ENCODE measurements at regions not wholly inside any gene's neighbourhood (a gene's known extent, or its start where the extent isn't known, plus 50 kb on each side); places are given as distances from the start of the nearest gene placed in this dataset.
"Not testable (repeated sequence)": the region's sequence is repeated elsewhere in the genome, so short reads cannot be mapped to it uniquely, and the experiment has no call there.

GRCh38 chr6:100093405-100093804 is 99.4 kb upstream of the MCHR2 start:
- H3K36me3 ChIP-seq (ENCODE audit: control insufficient read depth, insufficient read depth, low read length), result no peaks in the 10 kb centered on the region
- WGBS, 2 experiments, result 96 to 99% methylated on average over 6 of the region's 6 CpGs
- no peaks in the 10 kb centered on the region for H3K9me3 ChIP-seq (ENCODE audit: control insufficient read depth, low read length)
- H3K27ac ChIP-seq (ENCODE audit: insufficient read depth, low read depth, low read length, poor library complexity, severe bottlenecking), result no peak overlapping the region
- no peaks in the 10 kb centered on the region for H3K4me1 ChIP-seq (ENCODE audit: control insufficient read depth, insufficient read depth, low read length)
- no peaks in the 10 kb centered on the region for H3K27me3 ChIP-seq (ENCODE audit: control insufficient read depth, insufficient read depth, low read length, poor library complexity, severe bottlenecking)
- H3K4me3 ChIP-seq (ENCODE audit: insufficient read depth, low read depth, low read length), result no peak overlapping the region

- Histone ChIP-seq H3K4me3 (ENCODE audit: insufficient read depth, low read depth, low read length) (no peak overlapping the region), H3K27me3 (ENCODE audit: control insufficient read depth, insufficient read depth, low read length, poor library complexity, severe bottlenecking) (no peaks in the 10 kb centered on the region), H3K36me3 (ENCODE audit: control insufficient read depth, insufficient read depth, low read length) (no peaks in the 10 kb centered on the region), H3K9me3 (ENCODE audit: control insufficient read depth, low read length) (no peaks in the 10 kb centered on the region), H3K27ac (ENCODE audit: insufficient read depth, low read depth, low read length, poor library complexity, severe bottlenecking) (no peak overlapping the region), H3K4me1 (ENCODE audit: control insufficient read depth, insufficient read depth, low read length) (no peaks in the 10 kb centered on the region)
- WGBS, 2 experiments, result 90 to 100% methylated on average over 1 of the region's 1 CpG
These were observed 94.0 kb upstream of the MCHR2 start for GRCh38 chr6:100088009-100088408.

DNA sequence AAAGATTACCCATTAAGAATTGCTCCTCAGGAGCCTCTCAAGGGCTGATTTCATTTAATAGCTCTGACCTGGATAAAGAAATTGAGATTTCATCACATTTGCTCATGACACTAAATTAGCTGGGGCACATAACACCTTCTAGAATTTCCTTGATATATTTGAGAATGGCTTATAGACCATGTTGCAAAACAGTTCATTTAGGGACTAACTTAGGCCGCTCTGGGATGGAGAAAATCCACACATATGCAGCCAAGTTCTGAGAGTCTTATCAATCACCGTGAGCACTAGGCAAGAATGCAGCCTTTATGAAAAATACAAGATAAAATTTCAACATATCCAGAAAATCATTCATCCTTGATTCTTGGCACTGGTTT is 91.0 kb upstream of the MCHR2 start:
- Histone ChIP-seq H3K4me3 (ENCODE audit: insufficient read depth, low read depth, low read length) (no peak overlapping the region), H3K9me3 (ENCODE audit: control insufficient read depth, low read length) (no peaks in the 10 kb centered on the region), H3K27me3 (ENCODE audit: control insufficient read depth, insufficient read depth, low read length, poor library complexity, severe bottlenecking) (no peaks in the 10 kb centered on the region), H3K4me1 (ENCODE audit: control insufficient read depth, insufficient read depth, low read length) (no peaks in the 10 kb centered on the region), H3K27ac (ENCODE audit: insufficient read depth, low read depth, low read length, poor library complexity, severe bottlenecking) (no peak overlapping the region), H3K36me3 (ENCODE audit: control insufficient read depth, insufficient read depth, low read length) (no peaks in the 10 kb centered on the region)
- 97 to 98% methylated on average over 2 of the region's 2 CpGs for WGBS, 2 experiments

DNA sequence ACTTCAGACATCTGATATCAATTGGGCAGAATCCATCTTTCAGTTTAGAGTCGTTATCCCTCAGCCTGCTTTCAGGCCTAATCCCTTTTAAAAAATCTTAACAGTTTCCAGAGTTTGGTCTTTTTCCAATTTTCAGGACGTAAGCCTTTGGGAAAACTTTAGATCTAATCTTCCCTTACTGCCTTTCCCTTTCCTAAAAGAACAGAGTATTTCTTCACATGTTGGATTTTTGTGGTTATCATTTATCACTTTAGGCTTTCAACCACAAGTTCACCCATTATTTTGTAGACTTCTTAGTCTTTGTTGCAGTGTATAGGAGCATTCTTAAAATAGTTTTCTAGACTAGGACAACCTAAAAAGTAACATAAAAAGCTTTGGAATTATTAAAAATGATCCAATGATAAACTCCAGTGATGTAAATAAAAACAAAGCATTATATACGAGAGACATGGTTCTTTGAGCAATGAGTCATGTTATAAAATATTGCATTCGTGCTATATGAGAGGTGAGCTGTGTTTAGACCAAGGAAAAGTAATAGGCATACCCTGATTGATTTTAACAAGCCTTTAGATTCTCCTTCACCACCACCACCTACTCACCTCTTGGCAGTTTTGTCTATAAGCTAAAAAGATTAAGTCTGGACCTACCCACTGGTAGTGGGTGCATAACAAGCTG is 90.4 kb upstream of the MCHR2 start:
- Histone ChIP-seq H3K4me1 (ENCODE audit: control insufficient read depth, insufficient read depth, low read length) (no peaks in the 10 kb centered on the region), H3K4me3 (ENCODE audit: insufficient read depth, low read depth, low read length) (no peak overlapping the region), H3K27me3 (ENCODE audit: control insufficient read depth, insufficient read depth, low read length, poor library complexity, severe bottlenecking) (no peaks in the 10 kb centered on the region), H3K27ac (ENCODE audit: insufficient read depth, low read depth, low read length, poor library complexity, severe bottlenecking) (no peak overlapping the region), H3K9me3 (ENCODE audit: control insufficient read depth, low read length) (no peaks in the 10 kb centered on the region), H3K36me3 (ENCODE audit: control insufficient read depth, insufficient read depth, low read length) (no peaks in the 10 kb centered on the region)
- WGBS, 2 experiments, result 90 to 91% methylated on average over 2 to 4 of the region's 4 CpGs

GRCh38 chr6:100078509-100078908 is 84.5 kb upstream of the MCHR2 start:
- no peak overlapping the region for H3K27ac ChIP-seq (ENCODE audit: insufficient read depth, low read depth, low read length, poor library complexity, severe bottlenecking)

DNA sequence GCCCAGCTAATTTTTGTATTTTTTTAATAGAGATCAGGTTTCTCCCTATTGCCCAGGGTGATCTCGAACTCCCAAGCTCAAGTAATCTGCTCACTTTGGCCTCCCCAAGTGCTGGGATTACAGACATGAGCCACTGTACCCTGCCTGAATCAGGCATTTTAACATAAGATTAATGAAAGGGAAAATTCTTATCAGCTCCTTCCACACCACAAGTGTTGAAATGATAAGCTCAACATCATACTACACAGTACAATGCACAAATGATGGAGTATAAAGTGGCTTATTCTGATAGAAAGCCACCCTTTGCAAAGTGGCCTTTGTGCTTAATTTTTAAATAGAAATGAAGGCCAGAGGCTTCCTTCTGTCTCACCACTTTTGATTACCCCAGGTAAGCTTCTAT is 71.3 kb upstream of the MCHR2 start:
- WGBS, 2 experiments, result 73 to 97% methylated on average over 1 of the region's 1 CpG
- no peak overlapping the region for H3K27ac ChIP-seq (ENCODE audit: insufficient read depth, low read depth, low read length, poor library complexity, severe bottlenecking)
- H3K36me3 ChIP-seq (ENCODE audit: control insufficient read depth, insufficient read depth, low read length), result no peaks in the 10 kb centered on the region
- no peaks in the 10 kb centered on the region for H3K4me1 ChIP-seq (ENCODE audit: control insufficient read depth, insufficient read depth, low read length)
- H3K9me3 ChIP-seq (ENCODE audit: control insufficient read depth, low read length), result no peaks in the 10 kb centered on the region
- no peak overlapping the region for H3K4me3 ChIP-seq (ENCODE audit: insufficient read depth, low read depth, low read length)
- H3K27me3 ChIP-seq (ENCODE audit: control insufficient read depth, insufficient read depth, low read length, poor library complexity, severe bottlenecking), result no peaks in the 10 kb centered on the region

More at GRCh38 chr6:100078509-100078908, 84.5 kb upstream of the MCHR2 start:
- WGBS, 2 experiments, result 60 to 80% methylated on average over 5 of the region's 5 CpGs
- Histone ChIP-seq H3K27me3 (ENCODE audit: control insufficient read depth, insufficient read depth, low read length, poor library complexity, severe bottlenecking) (no peaks in the 10 kb centered on the region), H3K4me3 (ENCODE audit: insufficient read depth, low read depth, low read length) (no peak overlapping the region), H3K4me1 (ENCODE audit: control insufficient read depth, insufficient read depth, low read length) (no peaks in the 10 kb centered on the region), H3K9me3 (ENCODE audit: control insufficient read depth, low read length) (no peaks in the 10 kb centered on the region), H3K36me3 (ENCODE audit: control insufficient read depth, insufficient read depth, low read length) (no peaks in the 10 kb centered on the region)

GRCh38 chr6:100062621-100063020 is 68.6 kb upstream of the MCHR2 start:
- Histone ChIP-seq H3K27ac (ENCODE audit: insufficient read depth, low read depth, low read length, poor library complexity, severe bottlenecking) (no peak overlapping the region), H3K27me3 (ENCODE audit: control insufficient read depth, insufficient read depth, low read length, poor library complexity, severe bottlenecking) (no peaks in the 10 kb centered on the region), H3K9me3 (ENCODE audit: control insufficient read depth, low read length) (no peaks in the 10 kb centered on the region), H3K4me3 (ENCODE audit: insufficient read depth, low read depth, low read length) (no peak overlapping the region), H3K36me3 (ENCODE audit: control insufficient read depth, insufficient read depth, low read length) (no peaks in the 10 kb centered on the region), H3K4me1 (ENCODE audit: control insufficient read depth, insufficient read depth, low read length) (no peaks in the 10 kb centered on the region)
- WGBS, 2 experiments, result 96 to 99% methylated on average over 1 to 3 of the region's 4 CpGs

DNA sequence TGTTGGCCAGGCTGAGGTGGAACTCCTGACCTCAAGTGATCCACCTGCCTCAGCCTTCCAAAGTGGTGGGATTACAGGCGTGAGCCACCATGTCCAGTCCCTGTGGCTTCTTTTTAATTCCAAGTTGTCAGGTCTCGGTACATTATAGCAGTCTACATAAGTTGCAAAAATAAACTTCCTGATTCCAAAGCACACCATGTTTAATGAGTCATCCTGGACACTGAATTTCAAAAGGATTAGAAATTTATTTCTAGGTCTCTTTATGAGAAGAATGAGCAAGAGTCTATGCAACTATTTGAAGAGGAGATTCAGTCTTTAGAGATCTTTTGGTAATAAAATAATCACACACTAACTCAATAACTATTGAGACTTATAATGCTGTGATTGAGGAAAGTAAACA is 63.9 kb upstream of the MCHR2 start:
- no peaks in the 10 kb centered on the region for H3K36me3 ChIP-seq (ENCODE audit: control insufficient read depth, insufficient read depth, low read length)
- WGBS, 2 experiments, result 73% methylated on average over 2 of the region's 2 CpGs

DNA sequence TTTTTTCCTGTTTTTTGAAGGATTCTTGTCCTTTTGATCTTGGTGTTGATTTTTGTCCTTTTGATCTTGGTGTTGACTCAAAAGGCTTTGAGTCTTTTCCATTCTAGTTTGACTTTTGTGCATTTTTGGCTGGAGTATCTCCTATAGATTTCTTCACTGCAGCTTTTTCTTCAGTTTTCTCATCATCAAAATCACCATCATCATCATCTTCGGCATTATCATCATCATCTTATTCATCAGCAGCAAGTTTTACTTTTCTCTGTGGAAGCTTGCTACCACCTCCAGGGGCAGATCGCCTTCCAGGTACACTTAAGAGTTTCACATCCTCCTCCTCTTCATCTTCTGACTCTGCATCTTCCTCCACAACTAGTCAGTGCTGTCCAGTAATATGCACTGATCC is 56.5 kb upstream of the MCHR2 start:
- Histone ChIP-seq H3K9me3 (ENCODE audit: control insufficient read depth, low read length) (no peaks in the 10 kb centered on the region), H3K36me3 (ENCODE audit: control insufficient read depth, insufficient read depth, low read length) (no peaks in the 10 kb centered on the region), H3K4me3 (ENCODE audit: insufficient read depth, low read depth, low read length) (no peak overlapping the region), H3K4me1 (ENCODE audit: control insufficient read depth, insufficient read depth, low read length) (no peaks in the 10 kb centered on the region), H3K27me3 (ENCODE audit: control insufficient read depth, insufficient read depth, low read length, poor library complexity, severe bottlenecking) (no peaks in the 10 kb centered on the region), H3K27ac (ENCODE audit: insufficient read depth, low read depth, low read length, poor library complexity, severe bottlenecking) (no peak overlapping the region)
- 86 to 93% methylated on average over 2 of the region's 2 CpGs for WGBS, 2 experiments

More for the DNA sequence above, 63.9 kb upstream of the MCHR2 start:
- H3K27me3 ChIP-seq (ENCODE audit: control insufficient read depth, insufficient read depth, low read length, poor library complexity, severe bottlenecking), result no peaks in the 10 kb centered on the region
- no peaks in the 10 kb centered on the region for H3K4me1 ChIP-seq (ENCODE audit: control insufficient read depth, insufficient read depth, low read length)
- H3K9me3 ChIP-seq (ENCODE audit: control insufficient read depth, low read length), result no peaks in the 10 kb centered on the region
- H3K27ac ChIP-seq (ENCODE audit: insufficient read depth, low read depth, low read length, poor library complexity, severe bottlenecking), result no peak overlapping the region
- no peak overlapping the region for H3K4me3 ChIP-seq (ENCODE audit: insufficient read depth, low read depth, low read length)

GRCh38 chr6:100043961-100044360 is 49.9 kb upstream of the MCHR2 start:
- H3K36me3 ChIP-seq (ENCODE audit: control insufficient read depth, insufficient read depth, low read length); H3K27me3 ChIP-seq (ENCODE audit: control insufficient read depth, insufficient read depth, low read length, poor library complexity, severe bottlenecking); H3K4me3 ChIP-seq (ENCODE audit: insufficient read depth, low read depth, low read length); H3K27ac ChIP-seq (ENCODE audit: insufficient read depth, low read depth, low read length, poor library complexity, severe bottlenecking); H3K4me1 ChIP-seq (ENCODE audit: control insufficient read depth, insufficient read depth, low read length); H3K9me3 ChIP-seq (ENCODE audit: control insufficient read depth, low read length): not testable (repeated sequence)
